ENCODE measurements at regions not wholly inside any gene's neighbourhood (a gene's known extent, or its start where the extent isn't known, plus 50 kb on each side); places are given as distances from the start of the nearest gene placed in this dataset.
"Not testable (repeated sequence)": the region's sequence is repeated elsewhere in the genome, so short reads cannot be mapped to it uniquely, and the experiment has no call there.

DNA sequence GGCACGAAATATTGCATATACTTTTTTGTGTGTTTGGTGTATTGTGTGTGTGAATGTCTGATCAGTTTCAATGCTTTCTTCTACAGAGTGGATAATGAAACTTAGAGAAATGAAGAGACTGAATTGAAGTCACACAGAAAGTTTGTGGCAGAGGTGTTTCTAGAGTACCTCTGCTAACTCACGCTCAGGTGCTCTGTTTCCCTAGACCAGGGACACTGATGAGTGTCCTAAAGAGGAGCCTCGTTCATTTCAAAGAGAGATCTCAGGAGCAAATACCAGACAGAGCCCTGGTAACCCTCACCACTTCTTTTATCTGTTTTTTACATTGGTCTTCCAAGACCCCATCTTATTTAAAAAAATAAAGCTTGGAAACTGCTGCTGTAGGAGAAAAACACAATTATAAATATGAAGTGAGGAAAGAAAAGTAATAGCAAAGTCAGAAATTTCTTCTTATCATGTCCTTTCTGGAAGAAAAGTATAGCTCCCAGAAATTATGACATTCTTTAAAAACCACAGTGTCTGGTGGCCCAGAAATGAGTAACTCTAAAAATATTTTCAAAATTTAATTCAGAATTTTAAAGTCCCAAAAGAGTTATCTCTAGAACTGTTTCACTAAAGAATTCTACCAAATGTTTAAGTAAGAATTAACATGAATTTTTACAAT is 720.6 kb downstream of the RFPL4B start:
- in situ Hi-C loops (cut with HindIII; ENCODE audit: low sequenced_read_pairs), result no loop called here

DNA sequence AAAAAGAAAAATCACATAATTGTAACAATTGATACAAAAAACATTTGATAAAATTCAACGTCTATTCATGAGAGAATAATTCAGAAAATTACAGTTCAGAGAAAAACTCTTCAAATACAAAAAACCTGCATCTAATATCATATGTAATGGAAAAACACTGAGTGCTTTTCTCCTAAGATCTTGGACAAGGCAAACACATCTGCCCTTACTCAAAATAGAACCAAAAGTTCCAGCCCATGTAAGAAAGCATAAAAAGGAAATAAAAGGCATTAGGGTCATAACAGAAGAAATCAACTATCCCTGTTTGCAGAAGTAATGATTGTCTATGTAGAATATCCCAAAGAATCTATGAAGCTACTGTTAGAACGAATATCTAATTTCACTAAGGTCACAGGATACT is 721.4 kb downstream of the RFPL4B start:
- in situ Hi-C loops (cut with HindIII; ENCODE audit: low sequenced_read_pairs), result no loop called here

DNA sequence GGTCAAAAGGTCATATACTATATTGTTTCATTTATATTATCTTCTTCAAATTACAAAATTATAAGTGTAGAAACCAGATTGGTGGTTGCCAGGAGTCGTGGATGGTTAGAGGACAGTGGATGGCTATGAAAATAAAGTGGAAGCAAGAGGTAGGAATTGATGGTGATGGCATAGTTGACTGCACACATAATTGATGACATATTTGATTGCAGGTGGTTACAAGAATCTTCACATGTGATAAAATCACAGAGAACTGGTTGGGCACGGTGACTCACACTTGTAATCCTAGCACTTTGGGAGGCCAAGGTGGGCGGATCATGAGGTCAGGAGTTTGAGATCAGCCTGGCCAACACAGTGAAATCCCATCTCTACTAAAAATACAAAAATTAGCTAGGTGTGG is 723.6 kb downstream of the RFPL4B start:
- in situ Hi-C loops (cut with HindIII; ENCODE audit: low sequenced_read_pairs), result not testable (repeated sequence)

DNA sequence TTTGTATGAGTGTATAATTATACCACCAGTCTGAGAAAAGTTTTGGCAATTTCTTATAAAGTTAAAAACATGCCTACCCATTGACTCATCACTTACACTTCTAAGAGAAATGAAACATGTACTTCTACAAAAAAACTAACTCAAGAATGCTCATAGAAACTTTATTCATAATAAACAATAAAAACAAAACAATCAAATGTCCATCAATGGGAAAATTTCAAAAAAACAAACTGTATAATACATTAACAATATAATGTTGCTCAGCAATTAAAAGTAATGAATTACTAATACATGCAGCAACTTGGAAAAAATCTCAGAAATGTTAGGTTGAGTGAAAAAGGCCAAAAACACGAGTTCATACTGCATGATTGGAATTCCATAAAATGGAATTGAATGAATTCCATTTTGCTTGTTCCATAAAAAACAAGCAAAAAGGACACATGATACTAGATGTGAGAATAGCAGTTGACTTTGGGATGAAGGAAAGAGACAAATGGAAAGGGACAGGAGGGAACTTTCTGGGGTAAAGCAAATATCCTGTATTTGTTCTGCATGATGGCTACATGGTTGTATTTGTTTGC is 726.6 kb downstream of the RFPL4B start:
- in situ Hi-C loops (cut with HindIII; ENCODE audit: low sequenced_read_pairs), result no loop called here

DNA sequence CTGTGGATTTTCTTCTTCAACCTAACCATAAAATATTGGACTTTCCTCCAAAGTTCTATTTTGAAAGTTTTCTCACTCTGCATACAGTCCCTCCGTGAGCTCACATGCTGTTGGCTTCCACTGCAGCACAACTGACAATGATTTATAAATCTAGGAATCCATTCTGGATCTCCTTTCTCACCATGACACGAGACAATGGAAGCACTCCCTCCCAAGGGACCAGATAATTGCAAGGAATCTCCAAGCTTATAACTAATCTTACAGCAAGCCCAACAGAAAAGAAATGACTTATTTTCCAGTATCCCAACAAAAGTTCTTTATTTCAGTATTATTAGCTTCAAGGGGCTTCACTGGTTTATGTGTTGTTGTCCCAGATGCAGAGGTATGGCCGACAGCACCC is 729.0 kb downstream of the RFPL4B start:
- in situ Hi-C loops (cut with HindIII; ENCODE audit: low sequenced_read_pairs), result no loop called here

DNA sequence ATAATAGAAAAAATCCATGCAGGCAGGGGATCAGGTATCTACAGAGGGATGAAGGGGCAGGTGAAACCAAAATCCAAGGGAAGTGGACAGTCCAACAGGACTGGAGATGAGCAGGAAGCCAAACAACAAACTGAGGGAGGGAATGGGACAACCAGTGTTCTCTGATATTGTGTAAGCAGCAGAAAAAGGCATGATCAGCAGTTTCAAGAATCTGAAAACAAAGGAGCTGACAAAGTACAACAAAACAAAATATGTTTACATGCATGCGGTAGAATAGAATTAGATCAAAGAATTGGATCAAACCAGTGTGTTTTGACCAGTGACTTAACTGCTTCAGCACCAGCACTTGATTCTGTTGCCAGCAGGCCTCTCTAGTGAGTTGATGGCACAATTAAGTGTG is 729.7 kb downstream of the RFPL4B start:
- in situ Hi-C loops (cut with HindIII; ENCODE audit: low sequenced_read_pairs), result no loop called here

DNA sequence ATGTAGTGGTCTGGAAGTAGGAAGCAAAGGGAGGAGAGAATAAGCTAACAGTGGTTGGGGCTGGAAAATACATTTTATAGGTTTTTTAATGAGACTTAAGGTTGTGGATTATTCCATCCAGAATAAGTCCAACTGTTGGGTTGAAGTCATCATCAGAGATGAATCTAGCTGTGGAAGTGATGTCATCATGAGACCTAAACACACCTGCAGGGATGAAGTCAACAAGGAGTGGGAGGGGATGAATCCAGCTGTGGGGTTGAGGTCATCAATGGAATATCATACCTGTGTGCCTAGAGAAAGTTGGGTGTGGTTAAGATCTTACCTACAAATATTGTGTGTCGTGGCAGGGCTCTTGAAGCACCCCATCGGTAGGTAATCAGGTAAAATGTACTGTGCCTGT is 730.7 kb downstream of the RFPL4B start:
- in situ Hi-C loops (cut with HindIII; ENCODE audit: low sequenced_read_pairs), result no loop called here

DNA sequence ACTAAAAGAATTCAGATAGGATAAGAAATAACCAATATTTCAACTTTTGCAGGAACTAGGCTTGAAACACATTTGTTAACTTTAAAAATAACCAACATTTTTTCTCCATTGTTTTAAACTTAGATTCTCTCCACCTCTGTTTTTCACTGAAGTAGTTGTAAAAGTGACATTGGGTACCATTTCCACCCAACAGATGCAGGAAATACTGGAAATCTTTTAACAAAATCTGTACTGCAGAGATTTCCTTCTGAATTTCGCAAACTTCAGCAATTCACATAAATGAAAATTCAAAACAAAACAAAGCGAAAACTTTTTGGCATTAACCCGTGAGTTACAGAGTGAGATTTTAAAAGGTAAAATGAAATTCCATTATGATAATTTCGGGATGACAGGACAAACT is 731.7 kb downstream of the RFPL4B start:
- in situ Hi-C loops (cut with HindIII; ENCODE audit: low sequenced_read_pairs), result no loop called here

DNA sequence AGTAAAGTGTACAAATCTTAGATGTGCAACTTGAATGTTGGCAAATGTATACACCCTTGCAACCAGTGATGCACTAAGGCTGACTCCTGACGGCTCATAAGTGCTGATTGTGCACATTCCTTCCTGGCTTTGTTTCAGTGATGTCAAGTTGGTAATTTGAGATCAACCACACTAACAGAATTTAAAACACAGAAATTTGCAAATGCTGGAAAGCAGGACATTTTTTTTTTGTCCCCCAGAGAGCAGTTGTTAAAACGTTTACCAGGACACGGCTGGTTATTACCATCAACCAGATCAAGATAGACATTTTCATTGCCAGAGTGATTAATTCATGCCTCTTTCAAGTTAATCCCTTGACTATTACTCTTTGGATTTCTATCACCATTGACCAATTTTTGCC is 735.6 kb downstream of the RFPL4B start:
- in situ Hi-C loops (cut with HindIII; ENCODE audit: low sequenced_read_pairs), result no loop called here

DNA sequence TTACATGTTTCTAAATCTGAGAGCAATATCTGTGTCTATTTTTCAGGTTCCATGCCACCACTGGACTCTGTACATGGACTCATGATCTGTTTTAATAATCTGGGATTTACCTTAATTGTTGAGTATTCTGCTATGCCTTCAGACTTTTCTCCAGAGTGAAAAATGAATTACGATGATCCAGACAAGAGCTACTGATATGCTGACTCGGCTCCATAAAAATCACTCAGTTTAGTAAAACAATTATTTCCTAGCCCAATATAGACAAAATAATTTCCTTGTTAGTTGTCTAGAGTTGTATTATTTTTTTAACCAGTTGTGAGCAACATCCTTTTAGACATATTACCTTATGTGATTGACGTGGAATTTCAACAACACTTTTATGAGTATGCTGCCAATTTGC is 736.8 kb downstream of the RFPL4B start:
- in situ Hi-C loops (cut with HindIII; ENCODE audit: low sequenced_read_pairs), result no loop called here

DNA sequence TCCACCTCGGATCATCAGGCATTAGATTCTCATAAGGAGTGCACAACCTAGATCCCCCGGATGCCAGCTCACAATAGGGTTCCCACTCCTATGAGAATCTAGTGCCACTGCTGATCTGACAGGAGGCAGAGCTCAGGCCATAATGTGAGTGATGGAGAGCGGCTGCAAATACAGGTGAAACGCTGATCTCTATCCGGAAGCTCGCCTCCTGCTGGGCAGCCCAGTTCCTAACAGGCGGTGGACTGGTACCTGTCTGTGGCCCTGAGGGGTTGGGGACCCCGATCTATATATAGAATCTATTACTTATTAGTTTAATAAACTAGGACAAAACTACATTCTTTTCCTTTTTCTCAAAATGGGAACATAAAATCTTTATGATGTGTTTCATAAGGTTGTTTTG is 741.9 kb downstream of the RFPL4B start:
- in situ Hi-C loops (cut with HindIII; ENCODE audit: low sequenced_read_pairs), result no loop called here

DNA sequence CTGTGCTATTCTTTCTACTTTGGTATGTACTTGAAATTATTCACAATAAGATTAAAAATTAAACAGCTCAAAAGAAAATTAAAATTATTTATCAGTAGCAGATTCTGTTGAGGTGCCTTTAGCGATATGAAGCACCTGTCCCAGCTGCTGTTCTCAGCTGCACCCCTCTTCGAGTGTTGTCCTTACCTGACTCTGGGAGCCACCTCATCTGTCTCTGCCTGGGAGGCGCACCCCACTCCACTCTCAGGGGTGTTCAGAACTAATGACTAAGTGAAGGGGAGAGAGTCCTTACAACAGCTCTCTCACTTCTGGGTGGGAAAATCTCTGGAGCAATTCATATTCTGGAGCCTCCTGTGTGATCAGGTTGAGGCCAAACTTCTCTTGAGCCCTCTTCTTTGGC is 745.7 kb downstream of the RFPL4B start:
- in situ Hi-C loops (cut with HindIII; ENCODE audit: low sequenced_read_pairs), result no loop called here

DNA sequence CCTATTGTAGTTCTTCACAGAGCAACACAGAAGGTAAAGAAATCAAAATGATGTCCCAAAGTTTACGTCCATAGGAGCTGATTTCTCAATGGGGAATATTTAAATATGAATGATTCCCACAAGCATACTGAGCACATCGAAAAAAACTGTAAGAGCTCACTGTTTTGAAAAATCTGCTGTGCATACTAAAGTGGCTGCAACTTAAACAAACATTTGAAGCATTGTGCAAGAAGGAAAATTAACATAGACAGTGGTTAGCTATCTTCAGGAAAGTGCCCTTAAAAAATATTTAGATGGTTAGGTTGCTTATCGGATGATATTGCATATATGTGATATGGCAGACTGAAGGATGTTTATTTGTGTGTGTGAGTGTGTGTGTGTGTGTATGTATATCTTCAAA is 747.6 kb downstream of the RFPL4B start:
- in situ Hi-C loops (cut with HindIII; ENCODE audit: low sequenced_read_pairs), result no loop called here

DNA sequence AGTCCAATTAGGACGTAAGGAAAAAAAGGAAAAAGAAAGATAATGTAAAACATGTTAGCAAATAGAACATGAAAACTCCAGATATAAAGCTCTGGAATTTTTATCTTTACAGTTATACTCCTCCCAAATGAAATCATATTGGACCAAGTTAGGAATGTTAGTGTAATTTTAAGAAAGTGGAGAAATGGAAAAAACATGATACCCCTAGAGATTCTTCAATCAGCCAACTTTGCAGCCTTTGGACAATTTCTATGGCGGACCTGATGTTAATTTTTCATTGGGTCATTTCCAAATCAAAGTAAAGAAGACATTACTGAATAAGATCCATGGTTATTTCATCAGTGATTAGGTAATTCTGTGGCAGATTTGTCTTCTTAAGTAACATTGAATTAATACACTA is 748.7 kb downstream of the RFPL4B start:
- in situ Hi-C loops (cut with HindIII; ENCODE audit: low sequenced_read_pairs), result no loop called here

DNA sequence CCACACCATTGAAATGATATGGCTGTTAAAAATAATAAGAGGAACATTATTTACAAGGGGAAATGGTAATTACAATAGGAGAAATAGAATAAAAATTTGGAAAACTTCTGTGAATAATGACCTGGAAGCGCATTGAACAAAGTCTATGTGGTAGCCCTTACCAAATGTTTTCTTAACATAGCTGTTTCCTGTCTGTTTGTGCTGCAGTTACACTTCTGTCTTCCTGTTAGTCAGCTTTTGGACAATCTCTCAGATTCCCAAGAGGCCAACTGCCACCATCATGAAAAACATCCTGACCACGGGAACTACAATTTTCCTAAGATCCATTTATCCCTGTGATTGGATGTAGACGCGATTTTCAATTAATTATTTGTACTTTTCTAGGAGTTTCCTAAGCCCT is 754.4 kb upstream of the MARCKS start:
- in situ Hi-C loops (cut with HindIII; ENCODE audit: low sequenced_read_pairs), result no loop called here

DNA sequence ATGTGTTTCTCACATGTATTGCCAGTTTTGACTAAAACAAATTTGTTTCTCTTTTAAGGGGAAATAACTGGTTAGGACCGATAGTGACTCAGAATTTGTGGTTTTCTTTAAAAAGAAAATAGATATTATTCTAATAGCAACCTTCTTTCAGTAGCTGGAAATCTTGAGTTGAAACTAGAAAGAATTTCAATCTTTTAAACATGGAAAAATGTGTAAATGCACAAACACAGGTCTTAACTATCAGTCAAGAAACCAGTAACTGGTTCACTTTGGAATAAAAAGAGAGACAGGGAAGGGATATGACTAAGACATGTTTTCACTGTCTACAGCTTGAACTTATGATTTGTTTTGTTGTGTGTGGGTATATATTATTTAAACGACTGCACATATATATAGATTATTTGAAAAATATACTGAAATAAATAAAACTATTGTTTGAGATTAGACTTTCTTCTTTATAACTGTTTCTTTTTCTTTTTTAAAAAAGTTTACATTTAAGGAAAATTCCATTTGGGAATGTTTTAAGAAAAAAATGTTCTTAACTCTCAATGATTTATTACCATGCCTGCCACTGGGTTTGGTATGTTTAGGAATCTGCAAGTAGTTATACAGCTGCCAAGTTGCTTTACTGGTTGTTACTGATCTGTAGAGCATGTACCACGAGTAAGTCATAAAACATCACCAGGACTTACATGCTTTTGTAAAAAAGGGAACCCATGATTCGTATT is 753.3 kb upstream of the MARCKS start:
- in situ Hi-C loops (cut with HindIII; ENCODE audit: low sequenced_read_pairs), result no loop called here

DNA sequence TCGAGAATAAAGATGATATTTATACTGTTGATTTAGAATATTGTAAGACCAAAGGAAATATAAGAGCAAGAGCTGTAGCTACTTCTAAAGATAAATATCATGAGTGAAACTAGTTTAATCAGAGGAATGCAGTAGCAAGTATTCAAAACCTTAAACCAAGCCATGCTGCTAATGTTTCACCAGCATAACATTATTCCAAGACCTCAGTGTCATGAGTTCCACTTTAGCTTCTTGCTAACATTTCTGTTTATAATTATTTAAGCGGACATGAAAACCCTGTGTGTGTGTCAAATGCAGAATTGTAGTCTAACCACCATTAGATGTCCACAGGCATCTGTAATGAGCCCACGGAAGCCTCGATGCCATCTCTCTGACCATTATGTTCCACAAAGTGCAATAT is 752.6 kb upstream of the MARCKS start:
- in situ Hi-C loops (cut with HindIII; ENCODE audit: low sequenced_read_pairs), result no loop called here

DNA sequence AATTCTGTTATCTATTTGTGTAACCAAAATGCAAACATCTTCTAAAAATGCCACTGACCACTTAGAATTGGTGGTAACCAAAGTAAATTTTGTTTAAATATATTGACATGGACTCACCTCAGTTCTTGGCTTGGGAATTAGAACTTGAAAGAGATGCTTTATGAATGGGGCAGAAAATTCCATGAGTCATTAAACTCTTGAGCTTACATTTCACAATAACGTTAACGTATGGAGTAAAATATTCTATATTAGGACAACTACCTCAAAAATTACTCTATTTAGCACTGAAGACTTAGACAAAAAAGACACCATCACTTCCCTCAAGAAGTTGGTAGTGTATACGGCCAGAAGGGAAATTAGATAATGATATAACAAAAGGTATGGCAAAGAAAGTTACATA is 752.2 kb upstream of the MARCKS start:
- in situ Hi-C loops (cut with HindIII; ENCODE audit: low sequenced_read_pairs), result no loop called here

DNA sequence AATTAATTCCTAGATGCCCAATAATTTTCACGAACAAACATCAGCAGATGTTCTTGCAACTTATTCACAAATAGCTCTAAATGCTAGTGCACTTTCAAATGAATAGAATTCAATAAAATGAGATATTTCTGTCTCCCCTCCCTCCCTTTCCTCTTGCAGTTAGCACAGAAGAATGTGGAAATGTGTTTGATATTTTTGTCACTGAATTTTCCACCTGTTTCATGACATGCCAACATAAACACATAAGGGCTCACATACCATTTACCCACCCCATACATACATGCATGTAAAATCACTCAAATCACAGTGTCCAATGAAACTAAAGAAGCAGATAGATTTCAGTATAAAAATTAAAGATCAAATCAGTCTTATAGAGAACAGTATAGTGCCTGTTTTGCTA is 746.9 kb upstream of the MARCKS start:
- in situ Hi-C loops (cut with HindIII; ENCODE audit: low sequenced_read_pairs), result no loop called here

DNA sequence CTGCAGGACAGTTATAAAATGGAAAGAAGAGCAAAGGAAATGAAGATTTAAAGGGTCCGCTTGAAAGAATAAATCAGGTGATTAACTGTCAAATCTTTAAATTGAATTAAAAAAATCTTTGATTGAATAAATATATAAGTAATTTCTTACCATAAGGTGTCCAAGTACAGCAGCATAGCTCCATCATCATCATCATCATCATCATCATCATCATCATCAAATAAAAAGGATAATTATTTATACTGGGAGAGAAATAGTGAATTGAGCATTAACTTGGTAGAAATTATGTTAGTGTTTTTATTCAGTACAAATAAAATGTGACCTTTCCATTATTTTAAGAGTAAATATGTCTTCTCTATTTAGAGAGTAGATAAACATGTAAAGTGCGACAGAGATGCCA is 745.6 kb upstream of the MARCKS start:
- in situ Hi-C loops (cut with HindIII; ENCODE audit: low sequenced_read_pairs), result no loop called here

DNA sequence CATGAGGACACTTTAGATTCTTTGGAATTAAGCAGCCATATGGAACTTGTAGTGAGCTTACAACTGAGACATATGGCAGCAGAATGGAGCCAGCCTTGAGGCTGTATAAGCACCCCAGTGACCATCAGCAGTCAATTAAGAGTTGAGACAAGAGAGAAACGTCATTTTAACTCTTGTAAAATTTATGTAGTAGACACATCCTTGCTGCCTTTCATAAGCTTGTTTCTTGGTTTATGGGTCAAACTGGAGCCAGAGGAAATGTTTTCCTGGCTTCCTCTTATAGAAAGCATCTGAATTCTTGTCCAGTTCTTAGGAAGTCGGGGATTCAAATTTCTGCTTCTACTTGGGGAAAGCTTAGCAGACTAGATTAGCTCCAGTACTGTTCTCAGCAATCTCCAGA is 745.1 kb upstream of the MARCKS start:
- in situ Hi-C loops (cut with HindIII; ENCODE audit: low sequenced_read_pairs), result no loop called here

DNA sequence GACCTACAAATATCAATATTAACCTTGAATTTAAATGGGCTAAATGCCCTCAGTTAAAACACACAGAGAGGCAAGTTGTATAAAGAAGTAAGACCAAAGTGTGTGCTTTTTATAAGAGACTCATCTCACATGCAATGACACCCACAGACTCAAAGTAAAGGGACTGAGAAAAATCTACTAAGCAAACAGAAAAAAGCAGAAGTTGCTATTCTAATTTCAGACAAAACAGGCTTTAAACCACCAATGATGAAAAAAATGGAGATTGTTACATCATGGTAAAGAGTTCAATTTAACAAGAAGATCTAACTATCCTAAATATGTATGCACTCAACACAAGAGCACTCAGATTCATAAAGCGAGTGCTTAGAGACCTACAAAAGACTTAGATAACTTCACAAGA is 741.9 kb upstream of the MARCKS start:
- in situ Hi-C loops (cut with HindIII; ENCODE audit: low sequenced_read_pairs), result no loop called here

DNA sequence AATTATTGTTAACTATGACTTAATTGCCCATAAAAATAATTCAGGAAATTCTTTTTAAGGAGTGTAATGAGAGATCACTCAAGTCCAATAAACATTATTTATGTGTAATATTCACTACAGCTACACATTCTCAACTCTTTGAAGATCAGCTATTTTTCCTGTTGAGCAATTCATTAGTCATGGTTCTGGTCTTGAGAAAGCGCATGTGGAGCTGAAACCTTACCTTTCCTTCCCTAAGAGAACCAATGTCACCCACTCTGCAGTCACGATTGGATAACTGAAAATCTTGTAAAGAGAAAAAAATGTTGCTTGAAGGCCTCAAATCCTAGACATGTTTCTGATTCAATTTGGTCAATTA is 736.9 kb upstream of the MARCKS start:
- in situ Hi-C loops (cut with HindIII; ENCODE audit: low sequenced_read_pairs), result no loop called here
